ENCODE measurements at regions not wholly inside any gene's neighbourhood (a gene's known extent, or its start where the extent isn't known, plus 50 kb on each side); places are given as distances from the start of the nearest gene placed in this dataset.

DNA sequence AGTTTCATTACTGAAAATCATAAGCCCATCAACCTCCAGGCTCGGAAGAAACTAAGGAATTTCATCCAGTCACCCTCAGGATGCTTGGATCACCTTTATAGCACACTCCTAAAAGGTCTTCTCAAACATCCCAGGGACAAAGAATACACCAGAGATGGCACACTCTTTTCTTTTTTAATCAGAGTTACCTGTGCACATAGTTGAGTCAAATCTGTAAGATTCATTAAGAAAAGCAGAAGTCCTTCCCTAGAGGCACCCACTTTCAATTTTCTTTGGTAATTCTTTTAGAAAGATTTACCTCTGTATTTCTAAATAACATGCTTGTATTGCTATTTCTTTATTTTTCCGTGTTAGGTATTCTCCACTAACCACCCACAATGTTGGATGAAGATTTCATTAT is 50.6 kb upstream of the IL6 start:
- no peak for DNase-seq (ENCODE audit: low read depth in 1 of 2, low spot score in 1 of 2)

DNA sequence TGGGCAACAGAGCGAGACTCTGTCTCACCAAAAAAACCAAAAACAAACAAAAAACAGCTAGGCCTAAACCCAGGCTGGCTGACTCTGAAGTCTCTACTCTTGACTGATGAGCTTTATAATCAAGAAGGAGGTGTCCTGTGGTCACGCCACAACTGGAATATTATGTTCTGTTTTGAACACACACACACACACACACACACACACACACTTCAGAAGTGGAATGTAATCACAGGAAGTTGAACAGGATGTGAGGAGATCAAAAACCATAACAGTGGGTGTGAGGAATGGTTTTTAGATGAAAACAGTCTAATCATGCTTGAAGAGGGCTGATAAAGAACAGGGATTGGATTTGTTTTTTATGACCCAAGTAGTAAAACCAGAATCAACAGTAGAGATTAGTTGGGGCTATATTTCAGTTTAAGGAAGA is 51.1 kb upstream of the IL6 start:
- DNase-seq (ENCODE audit: low read depth in 1 of 2, low spot score in 1 of 2) = no peak

- DNase-seq (ENCODE audit: low read depth in 1 of 2, low spot score in 1 of 2) = no peak
These were observed 51.6 kb upstream of the IL6 start for GRCh38 chr7:22675421-22675820.

GRCh38 chr7:22672846-22673680 is 53.9 kb upstream of the IL6 start:
- no peak for DNase-seq (ENCODE audit: low read depth in 1 of 2, low spot score in 1 of 2)

DNA sequence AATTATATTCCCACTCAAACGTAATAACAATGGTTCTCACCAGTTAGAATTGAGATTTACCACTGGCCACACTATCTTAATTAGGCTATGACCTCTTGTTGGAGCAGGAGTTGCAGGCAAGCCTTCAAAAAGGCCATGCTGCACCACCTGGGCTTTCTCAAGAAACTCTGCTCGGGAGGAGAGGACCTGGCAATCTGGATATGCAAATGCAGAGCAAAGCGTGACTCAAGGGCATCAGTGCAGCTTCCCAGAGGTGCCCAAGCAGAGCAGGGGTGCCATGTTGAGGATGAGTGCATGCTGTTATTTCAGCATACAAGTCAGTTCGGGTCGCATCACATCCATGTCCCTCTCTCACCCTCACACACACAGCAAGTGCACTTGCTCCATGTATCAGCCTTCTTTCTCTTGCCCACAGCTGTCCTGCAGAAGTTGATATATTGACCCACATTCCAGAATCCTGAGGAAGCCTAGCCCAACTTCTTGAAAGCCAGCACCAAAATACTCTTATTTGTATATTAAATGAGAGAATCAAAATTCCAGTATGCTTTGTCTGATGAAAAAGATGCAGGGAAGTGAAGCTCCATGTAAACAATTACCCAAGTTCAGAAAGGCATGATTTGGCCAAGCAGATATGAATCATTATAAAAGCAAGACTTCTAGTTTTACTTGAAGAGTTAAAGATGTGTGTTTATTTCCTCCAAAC is 55.7 kb upstream of the IL6 start:
- no peak for DNase-seq (ENCODE audit: low read depth in 1 of 2, low spot score in 1 of 2)

DNA sequence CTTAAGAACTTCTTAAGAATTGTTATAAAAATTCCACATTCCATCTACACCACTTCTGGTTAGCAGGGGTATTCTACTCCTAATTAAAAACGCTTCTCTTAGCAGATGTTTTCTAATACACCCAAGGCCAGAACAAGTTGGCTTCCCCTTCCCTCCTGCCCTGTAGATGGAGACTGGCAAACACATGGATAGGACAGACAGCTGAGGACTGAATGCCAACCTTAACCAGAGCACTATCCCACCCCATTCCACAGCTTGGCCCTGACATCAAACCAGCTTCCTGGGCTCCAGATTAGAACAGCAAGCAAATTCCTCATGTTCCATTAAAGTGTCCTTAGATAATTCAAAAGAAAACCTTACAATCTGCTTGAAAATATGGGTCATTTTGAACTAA is 56.6 kb upstream of the IL6 start:
- DNase-seq (ENCODE audit: low read depth in 1 of 2, low spot score in 1 of 2) = no peak

- DNase-seq (ENCODE audit: low read depth in 1 of 2, low spot score in 1 of 2) = no peak
These were observed 57.1 kb upstream of the IL6 start for GRCh38 chr7:22669692-22670421.

- DNase-seq (ENCODE audit: low read depth in 1 of 2, low spot score in 1 of 2) = no peak
These were observed 58.0 kb upstream of the IL6 start for GRCh38 chr7:22668971-22669401.

- DNase-seq (ENCODE audit: low read depth in 1 of 2, low spot score in 1 of 2) = no peak
These were observed 59.3 kb upstream of the IL6 start for GRCh38 chr7:22667562-22668239.

DNA sequence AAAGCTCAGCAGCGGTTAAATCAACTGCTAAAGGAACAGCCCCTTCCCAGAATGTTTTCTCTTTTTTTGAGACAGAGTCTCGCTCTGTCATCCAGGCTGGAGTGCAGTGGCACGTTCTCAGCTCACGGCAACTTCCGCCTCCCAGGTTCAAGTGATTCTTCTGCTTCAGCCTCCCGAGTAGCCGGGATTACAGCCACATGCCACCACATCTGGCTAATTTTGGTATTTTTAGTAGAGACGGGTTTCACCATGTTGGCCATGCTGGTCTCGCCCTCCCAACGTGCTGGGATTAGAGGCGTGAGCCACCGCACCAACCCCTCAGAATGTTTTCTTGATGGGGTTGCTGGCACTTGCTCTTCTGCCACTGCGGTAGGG is 59.8 kb upstream of the IL6 start:
- no peak for DNase-seq (ENCODE audit: low read depth in 1 of 2, low spot score in 1 of 2)

- no peak for DNase-seq (ENCODE audit: low read depth in 1 of 2, low spot score in 1 of 2)
These were observed 60.3 kb upstream of the IL6 start for GRCh38 chr7:22666732-22667131.

GRCh38 chr7:22665923-22666322 is 61.1 kb upstream of the IL6 start:
- DNase-seq (ENCODE audit: low read depth in 1 of 2, low spot score in 1 of 2) = no peak

DNA sequence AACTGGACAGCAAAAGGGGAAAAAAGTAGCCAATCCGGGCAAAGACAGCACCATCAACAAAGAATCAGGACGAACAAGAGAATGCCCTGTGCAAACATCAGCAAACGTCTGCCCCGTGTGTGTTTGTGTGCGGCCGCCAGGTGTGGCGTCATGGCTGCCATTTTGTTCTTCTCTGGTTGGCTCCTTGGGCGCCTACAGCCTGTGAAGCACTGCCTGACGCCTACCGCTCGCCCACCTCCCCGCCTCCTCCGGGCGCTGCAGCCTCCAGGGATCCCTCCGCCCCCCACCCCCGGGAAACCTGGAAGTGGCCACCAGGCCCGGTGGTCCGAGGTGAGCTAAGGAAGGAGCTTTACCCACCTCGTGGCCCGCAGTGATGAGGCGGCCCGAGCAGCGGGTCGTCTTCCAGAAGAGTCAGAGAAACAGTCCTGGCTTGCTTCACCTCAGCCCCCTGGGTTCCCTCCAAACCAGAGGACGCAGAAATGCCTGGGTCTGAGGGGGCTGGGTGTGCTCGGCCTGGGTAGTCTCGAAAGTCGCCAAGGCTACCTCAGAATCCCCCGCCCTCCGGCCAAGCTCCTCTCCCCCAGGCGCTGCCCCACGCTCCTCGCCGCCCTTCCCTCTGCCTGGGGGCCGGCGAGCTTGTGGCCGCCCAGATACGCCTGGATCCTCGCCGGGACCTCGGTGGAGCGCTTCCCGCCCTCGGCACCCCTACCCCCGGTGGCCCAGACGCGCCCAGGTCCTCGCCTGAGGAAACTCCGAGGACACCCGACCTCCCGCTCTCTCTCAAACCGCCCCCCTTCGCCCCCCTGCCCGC is 61.8 kb upstream of the IL6 start:
- no peak for DNase-seq (ENCODE audit: low read depth in 1 of 2, low spot score in 1 of 2)

DNA sequence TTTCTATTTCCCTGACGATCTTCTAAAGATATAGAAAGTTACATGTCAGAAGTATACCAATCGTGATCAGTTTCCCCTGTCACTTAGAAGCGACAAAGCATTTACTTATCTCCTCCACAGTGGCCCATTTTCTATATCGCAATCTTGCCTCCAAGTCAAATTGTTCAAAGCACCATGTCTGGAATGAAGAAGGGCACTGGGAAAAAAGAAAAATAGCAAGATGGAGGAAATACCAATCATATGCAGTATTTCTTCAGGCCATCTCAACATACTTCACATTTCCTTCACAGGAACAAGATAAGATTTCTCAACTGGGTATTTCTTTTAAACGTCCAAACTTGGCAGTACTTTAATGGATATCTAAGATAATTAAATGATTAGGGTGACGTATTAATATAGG is 63.3 kb upstream of the IL6 start:
- no peak for DNase-seq (ENCODE audit: low read depth in 1 of 2, low spot score in 1 of 2)

GRCh38 chr7:22663357-22663718 is 63.7 kb upstream of the IL6 start:
- DNase-seq (ENCODE audit: low read depth in 1 of 2, low spot score in 1 of 2) = no peak

DNA sequence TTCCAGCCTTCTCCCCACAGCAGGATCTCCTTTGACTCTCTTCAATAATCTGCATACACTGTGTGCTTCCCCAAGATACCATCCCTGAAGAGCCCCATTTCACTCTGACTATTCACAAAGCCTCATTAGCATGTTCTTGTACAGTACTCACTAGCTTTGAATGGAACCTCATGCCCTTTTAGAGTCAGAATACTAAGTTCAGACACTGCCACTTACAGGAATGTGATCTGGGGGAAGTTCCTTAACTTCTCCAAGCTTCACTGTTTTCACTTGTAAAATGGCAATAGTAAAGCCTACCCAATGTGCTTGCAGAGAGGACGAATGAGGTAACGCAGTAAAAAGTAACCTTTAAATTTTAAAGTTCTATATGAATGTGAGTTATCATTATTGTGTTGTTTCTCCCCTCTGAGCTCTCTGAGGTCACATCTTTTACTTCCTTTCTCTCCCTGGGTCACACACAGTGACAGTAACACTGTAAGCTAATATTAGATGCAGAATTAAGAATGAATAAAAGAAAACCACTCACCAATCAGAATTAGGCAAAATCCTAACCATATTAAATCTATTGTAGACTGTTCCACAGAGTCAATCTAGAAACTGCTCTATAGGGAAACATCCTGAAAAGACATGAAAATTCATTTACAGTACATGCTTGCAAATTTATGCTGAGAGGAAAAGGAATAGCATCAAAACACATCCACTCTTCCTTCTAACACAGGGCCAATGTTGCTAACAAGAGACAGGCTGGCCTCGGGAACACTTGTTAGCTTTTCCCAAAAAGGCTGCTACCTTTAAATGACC is 64.2 kb upstream of the IL6 start:
- DNase-seq (ENCODE audit: low read depth in 1 of 2, low spot score in 1 of 2) = no peak

- DNase-seq (ENCODE audit: low read depth in 1 of 2, low spot score in 1 of 2) = no peak
These were observed 65.0 kb upstream of the IL6 start for GRCh38 chr7:22662036-22662435.

DNA sequence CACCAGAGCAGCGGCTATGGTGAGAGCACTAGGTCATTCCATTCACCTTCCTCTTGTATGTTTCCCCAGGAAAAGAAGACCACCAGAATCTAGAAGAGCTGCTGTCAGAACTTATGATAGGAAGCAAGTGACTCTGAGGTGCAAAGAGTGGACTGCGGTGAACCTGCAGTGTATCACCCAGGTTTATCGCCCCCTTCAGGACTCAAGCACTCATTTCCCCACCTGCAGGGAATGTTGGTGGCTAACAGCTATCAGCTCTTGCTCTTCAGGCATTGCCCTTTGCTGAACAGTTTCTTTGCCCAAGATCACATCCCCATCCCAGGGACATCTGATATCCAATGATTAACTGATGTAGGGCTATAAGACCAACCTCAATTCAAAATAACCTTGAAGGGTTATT is 66.3 kb upstream of the IL6 start:
- DNase-seq (ENCODE audit: low read depth in 1 of 2, low spot score in 1 of 2) = no peak

DNA sequence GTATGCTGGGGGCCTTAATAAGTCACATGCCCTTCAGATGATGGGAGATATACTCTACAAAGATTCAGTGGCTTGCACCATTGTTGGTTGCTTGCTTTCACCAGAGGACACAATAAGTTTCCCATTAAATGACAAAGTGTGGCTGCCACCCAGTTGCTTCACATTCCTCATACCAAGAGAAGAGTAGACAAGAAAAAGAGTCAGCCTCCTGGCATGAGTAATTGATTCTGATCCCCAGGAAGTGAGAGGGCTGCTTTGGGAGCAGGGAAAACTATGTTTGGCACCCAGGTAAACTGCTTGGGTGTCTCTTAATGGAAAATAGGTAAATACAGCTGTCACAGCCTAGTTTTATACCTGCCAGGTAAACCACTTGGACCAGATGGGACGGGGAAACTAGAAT is 66.7 kb upstream of the IL6 start:
- DNase-seq (ENCODE audit: low read depth in 1 of 2, low spot score in 1 of 2) = no peak

GRCh38 chr7:22659741-22660140 is 67.3 kb upstream of the IL6 start:
- DNase-seq (ENCODE audit: low read depth in 1 of 2, low spot score in 1 of 2) = no peak

Measured in activated T-helper 1 cell treated with anti-CD3 and anti-CD28 coated beads, Interleukin-2, amount 50 U/mL, for 16 hours (primary cell).